GM21367 (cell line): ENCODE measurements at regions not wholly inside any gene's neighbourhood (a gene's known extent, or its start where the extent isn't known, plus 50 kb on each side); places are given as distances from the start of the nearest gene placed in this dataset.

Experiments
- ATAC-seq: cut with Tn5 transposase; IDR thresholded peaks from one replicate; pipeline ENCODE4 v1.9.1; 2021; ENCODE audit not compliant: unreplicated experiment

DNA sequence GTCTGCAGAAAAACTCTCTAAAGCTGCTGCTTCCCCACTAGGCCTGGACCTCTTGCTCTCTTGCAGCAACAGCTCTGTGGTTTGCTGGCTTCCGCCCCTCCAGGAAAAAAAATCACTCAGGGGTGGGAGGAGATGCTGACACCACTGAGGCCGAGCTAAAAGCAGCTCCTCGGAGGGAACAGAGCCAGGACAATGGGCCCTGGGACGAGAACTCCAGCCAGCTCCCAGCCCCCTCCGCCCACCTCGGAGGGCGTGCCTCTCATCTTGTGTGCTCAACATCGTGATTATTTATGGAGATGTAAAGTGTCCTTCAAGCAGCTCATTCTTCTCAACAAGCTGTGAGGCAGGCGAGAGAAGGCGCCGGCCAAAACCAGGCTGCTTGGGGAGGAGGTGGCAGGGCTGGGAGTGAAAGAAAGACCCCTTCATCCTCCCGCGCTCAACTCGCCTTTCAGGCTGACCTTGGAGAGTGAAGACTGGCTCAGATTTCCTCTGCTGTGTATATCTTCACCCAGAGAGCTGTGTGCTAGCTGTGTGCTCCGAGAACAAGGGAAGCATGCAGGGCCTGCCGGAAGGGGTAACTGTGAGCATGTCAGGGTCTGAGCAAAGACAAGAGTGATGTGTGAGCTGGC is 53.5 kb upstream of the LRFN2 start:
- no peak for ATAC-seq
